ENCODE measurements at regions not wholly inside any gene's neighbourhood (a gene's known extent, or its start where the extent isn't known, plus 50 kb on each side); places are given as distances from the start of the nearest gene placed in this dataset.

- Mint-ChIP-seq H3K27ac (no peak overlapping the region), H3K9me3 (no peaks in the 10 kb centered on the region), H3K4me3 (no peak overlapping the region), H3K27me3 (ENCODE audit: insufficient read depth) (no peaks in the 10 kb centered on the region), H3K4me1 (no peaks in the 10 kb centered on the region), H3K36me3 (ENCODE audit: low read depth) (no peaks in the 10 kb centered on the region)
- WGBS, 2 experiments (ENCODE audit: insufficient coverage in 1 of 2, insufficient read length in 1 of 2), result 97 to 100% methylated on average over 1 to 2 of the region's 2 CpGs
- H3K9me3 ChIP-seq (ENCODE audit: control insufficient read depth, low read length), result no peaks in the 10 kb centered on the region
- no peaks in the 10 kb centered on the region for H3K36me3 ChIP-seq (ENCODE audit: control insufficient read depth, insufficient read depth, low read length)
- H3K9ac ChIP-seq (ENCODE audit: extremely low read depth, low read length, poor library complexity, severe bottlenecking), result no peak overlapping the region
- DNase-seq, result no peak
- TF ChIP-seq CTCF (conservative IDR thresholded peaks at IDR 0.05), result no peak
- H3K4me3 ChIP-seq (ENCODE audit: low read length), result no peak overlapping the region
- no peak overlapping the region for H3K27ac ChIP-seq (ENCODE audit: low read depth, low read length)
- H3K27me3 ChIP-seq (ENCODE audit: control insufficient read depth, insufficient read depth, low read length, poor library complexity, severe bottlenecking), result no peaks in the 10 kb centered on the region
- H3K4me1 ChIP-seq (ENCODE audit: control insufficient read depth, insufficient read depth, low read length), result no peaks in the 10 kb centered on the region
These were observed 503.9 kb downstream of the TAFA4 start for GRCh38 chr3:68428495-68428894.

- WGBS, 2 experiments (ENCODE audit: insufficient coverage in 1 of 2, insufficient read length in 1 of 2), result 84 to 94% methylated on average over 2 to 7 of the region's 7 CpGs
- H3K4me1 ChIP-seq (ENCODE audit: control insufficient read depth, insufficient read depth, low read length), result no peaks in the 10 kb centered on the region
These were observed 507.4 kb downstream of the TAFA4 start for GRCh38 chr3:68424796-68425460.

GRCh38 chr3:68408626-68409025, 523.7 kb downstream of the TAFA4 start:
- H3K27ac Mint-ChIP-seq, result no peak overlapping the region
- Histone ChIP-seq H3K27me3 (ENCODE audit: control insufficient read depth, insufficient read depth, low read length, poor library complexity, severe bottlenecking) (no peaks in the 10 kb centered on the region), H3K4me3 (ENCODE audit: low read length) (no peak overlapping the region), H3K9ac (ENCODE audit: extremely low read depth, low read length, poor library complexity, severe bottlenecking) (no peak overlapping the region), H3K27ac (ENCODE audit: low read depth, low read length) (no peak overlapping the region), H3K36me3 (ENCODE audit: control insufficient read depth, insufficient read depth, low read length) (no peaks in the 10 kb centered on the region), H3K4me1 (ENCODE audit: control insufficient read depth, insufficient read depth, low read length) (no peaks in the 10 kb centered on the region), H3K9me3 (ENCODE audit: control insufficient read depth, low read length) (no peaks in the 10 kb centered on the region)
- no peaks in the 10 kb centered on the region for H3K4me1 Mint-ChIP-seq
- TF ChIP-seq CTCF (conservative IDR thresholded peaks at IDR 0.05), result no peak
- DNase-seq, result no peak
- H3K27me3 Mint-ChIP-seq (ENCODE audit: insufficient read depth), result no peaks in the 10 kb centered on the region
- no peaks in the 10 kb centered on the region for H3K36me3 Mint-ChIP-seq (ENCODE audit: low read depth)
- no peak overlapping the region for H3K4me3 Mint-ChIP-seq
- 90% methylated on average over 1 of the region's 1 CpG; no CpG with 5 or more reads in 1 of the 2 experiments for WGBS, 2 experiments (ENCODE audit: insufficient coverage in 1 of 2, insufficient read length in 1 of 2)
- no peaks in the 10 kb centered on the region for H3K9me3 Mint-ChIP-seq

More at GRCh38 chr3:68424796-68425460, 507.4 kb downstream of the TAFA4 start:
- DNase-seq, result no peak
- Histone ChIP-seq H3K27ac (ENCODE audit: low read depth, low read length) (no peak overlapping the region), H3K36me3 (ENCODE audit: control insufficient read depth, insufficient read depth, low read length) (no peaks in the 10 kb centered on the region), H3K4me3 (ENCODE audit: low read length) (no peak overlapping the region), H3K9ac (ENCODE audit: extremely low read depth, low read length, poor library complexity, severe bottlenecking) (no peak overlapping the region), H3K27me3 (ENCODE audit: control insufficient read depth, insufficient read depth, low read length, poor library complexity, severe bottlenecking) (no peaks in the 10 kb centered on the region), H3K9me3 (ENCODE audit: control insufficient read depth, low read length) (no peaks in the 10 kb centered on the region)
- H3K36me3 Mint-ChIP-seq (ENCODE audit: low read depth), result no peaks in the 10 kb centered on the region
- no peaks in the 10 kb centered on the region for H3K4me1 Mint-ChIP-seq
- no peak overlapping the region for H3K4me3 Mint-ChIP-seq
- no peak for TF ChIP-seq CTCF (conservative IDR thresholded peaks at IDR 0.05)
- no peaks in the 10 kb centered on the region for H3K9me3 Mint-ChIP-seq
- no peak overlapping the region for H3K27ac Mint-ChIP-seq
- no peaks in the 10 kb centered on the region for H3K27me3 Mint-ChIP-seq (ENCODE audit: insufficient read depth)

Data from endodermal cell (in vitro differentiated cells).